Left kidney (tissue), 1 donor: ENCODE measurements at regions not wholly inside any gene's neighbourhood (a gene's known extent, or its start where the extent isn't known, plus 50 kb on each side); places are given as distances from the start of the nearest gene placed in this dataset.
"Not testable (repeated sequence)": the region's sequence is repeated elsewhere in the genome, so short reads cannot be mapped to it uniquely, and the experiment has no call there.

Source experiments
- DNase-seq: peaks from one replicate; pipeline ENCODE4 v3.0.0-alpha.2; 2013

DNA sequence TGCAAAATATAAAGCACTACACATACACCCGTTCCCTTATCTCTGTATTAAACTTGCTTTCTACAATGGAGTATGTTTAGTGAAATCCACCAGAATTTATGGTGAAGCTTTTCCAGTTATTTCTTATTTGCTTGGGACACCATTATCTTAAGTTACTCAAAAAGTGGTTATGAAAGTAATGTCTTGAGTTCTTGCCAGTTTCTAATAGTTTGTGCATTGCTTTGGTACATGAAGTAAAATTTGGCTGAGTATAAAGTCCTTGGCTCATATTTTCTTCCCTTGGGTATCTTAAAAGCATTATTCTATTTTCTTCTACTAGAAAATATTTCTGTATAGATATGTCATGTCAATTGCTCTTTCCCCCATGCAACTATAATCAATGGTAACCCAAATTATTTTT is 85.2 kb downstream of the POLR1F start:
- DNase-seq: no peak

- DNase-seq: no peak
Observed at GRCh38 chr7:19621740-19622139, 87.1 kb downstream of the POLR1F start.

DNA sequence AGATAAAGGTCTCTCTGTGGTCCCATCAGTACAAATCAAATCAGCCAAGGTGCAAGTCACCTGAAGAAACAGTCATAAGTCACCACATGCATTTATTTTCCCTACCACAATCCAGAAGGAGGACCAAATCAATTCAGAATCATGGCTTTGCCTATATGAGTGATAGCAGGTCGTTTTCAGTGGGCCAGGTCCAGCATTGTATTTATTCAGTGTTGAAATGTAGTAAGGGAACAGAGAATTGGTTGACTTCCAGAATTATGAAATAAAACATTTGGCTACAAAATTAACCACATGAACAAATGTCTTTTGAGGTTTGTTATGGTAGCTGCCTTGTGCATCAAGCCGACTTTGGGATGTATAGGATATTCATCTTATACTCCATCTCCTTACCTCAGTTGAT is 88.4 kb downstream of the POLR1F start:
- DNase-seq: no peak

DNA sequence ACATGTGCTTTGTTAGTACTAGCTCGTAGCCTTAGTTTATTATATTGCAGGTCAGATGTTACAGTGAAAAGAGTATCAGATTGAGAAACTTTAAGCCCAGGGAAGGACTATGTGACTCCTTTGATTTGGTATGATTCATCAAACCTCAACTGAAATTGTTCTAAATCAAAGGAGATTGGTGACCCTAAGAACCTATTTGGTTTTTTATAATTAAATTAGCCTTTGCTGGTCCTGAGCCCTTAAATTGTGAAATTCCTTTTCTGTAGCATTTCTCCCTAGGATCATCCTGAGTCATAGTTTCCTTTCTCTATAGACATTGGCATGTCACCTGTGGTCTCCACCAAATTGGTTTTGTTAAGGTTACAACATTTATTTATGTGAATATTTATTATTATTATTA is 89.7 kb downstream of the POLR1F start:
- no peak for DNase-seq

DNA sequence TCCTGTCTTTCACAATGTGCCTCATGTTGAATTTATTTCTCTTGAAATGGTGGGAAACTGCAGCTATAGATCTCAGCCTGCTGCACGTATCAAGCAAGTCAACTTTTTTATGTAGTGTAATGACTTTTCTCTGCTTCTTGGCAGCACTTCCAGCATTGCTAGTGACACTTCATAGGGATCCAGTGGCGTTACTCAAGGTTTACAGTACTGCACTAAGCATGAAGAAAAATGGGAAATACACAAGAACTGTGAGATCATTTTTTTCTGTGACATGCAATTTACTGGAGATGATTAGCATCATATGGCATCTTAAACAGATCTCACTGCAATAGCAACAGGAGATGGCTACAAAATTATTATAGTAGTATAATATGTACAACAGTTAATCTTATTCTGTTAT is 90.9 kb downstream of the POLR1F start:
- peak; percentile 31 for DNase-seq

GRCh38 chr7:19610194-19610943 is 98.5 kb downstream of the POLR1F start:
- no peak for DNase-seq

DNA sequence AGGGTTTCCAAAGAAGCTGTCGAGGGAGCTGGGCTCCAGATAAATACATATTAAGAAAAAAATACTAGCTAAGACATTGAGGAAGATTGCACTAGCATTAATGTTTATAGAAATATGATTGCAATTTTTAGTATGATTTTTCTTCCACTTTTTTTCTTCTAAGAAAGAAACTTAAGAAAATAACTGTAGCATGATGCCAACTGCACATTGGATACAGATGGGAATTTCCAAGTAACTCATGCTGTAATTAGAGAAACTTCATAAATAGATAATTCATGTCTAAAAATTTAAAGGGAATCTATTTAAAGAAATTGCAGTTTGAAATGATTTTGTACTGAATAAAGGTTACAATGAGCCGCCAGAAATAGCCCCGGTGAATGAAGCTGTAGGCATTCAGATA is 119.4 kb downstream of the POLR1F start:
- DNase-seq: no peak

DNA sequence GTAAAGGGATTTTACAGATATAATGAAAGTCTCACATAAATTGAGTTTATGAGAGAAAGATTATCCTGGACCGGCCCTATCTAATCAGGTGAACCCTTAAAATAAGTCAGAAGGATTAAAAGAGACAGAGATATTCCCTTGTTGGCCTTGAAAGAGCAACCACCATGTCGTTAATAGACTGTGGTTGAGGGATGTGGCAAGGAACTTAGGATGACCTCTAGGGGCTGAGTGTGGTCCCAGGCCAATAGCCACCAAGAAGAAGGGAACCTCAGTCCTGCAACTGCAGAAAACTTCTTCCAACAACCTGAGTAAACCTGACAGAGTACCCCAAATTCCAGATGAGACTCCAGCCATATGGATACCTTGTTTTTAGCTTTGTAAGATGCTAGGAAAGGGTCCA is 121.5 kb downstream of the POLR1F start:
- no peak for DNase-seq

- DNase-seq: no peak
Observed at GRCh38 chr7:19585761-19586160, 123.1 kb downstream of the POLR1F start.

DNA sequence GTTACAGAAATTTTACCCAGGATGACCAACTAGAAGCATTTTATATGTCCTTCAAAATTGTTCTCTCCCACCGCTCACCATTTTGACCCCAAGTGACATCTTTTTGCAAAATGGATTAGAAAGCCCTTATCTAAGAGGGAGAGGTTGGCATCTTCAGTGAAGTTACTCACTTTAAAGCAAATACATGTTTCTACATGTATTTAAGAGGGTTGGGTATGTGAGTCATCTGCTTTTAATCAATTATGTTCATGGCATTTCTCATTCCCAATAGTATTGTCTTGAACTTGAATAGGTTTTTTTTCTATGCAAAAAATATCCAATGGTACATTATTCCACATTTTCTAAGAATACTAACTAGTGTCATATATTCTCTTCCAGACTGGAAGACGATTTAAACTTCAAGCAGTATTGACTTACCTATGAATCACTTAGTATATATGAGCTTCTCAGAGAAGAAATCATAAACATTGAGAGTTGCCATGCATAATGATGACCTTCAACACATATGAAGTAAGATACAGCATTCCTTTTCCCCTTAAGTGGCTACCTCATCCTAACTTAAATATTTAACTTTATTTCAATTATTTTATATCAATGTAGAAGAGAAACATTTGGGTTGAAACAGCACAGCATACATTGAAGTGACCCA is 132.8 kb downstream of the POLR1F start:
- no peak for DNase-seq

DNA sequence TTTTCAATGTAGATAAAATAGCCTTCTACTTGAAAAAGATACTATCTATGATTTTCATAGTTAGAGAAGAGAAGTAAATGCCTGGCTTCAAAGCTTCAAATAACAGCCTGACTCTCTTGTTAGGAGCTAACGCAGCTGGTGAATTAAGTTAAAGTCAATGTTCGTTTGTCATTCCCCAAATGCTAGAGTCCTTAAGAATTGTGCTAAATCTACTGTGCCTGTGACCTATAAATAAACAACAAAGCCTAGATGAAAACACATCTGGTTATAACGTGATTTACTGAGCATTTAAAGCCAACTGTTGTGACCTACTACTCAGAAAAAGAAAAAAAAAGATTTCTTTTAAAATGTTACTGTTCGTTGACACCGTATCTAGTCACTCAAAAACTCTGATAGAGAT is 134.7 kb downstream of the POLR1F start:
- peak; percentile 18 for DNase-seq

DNA sequence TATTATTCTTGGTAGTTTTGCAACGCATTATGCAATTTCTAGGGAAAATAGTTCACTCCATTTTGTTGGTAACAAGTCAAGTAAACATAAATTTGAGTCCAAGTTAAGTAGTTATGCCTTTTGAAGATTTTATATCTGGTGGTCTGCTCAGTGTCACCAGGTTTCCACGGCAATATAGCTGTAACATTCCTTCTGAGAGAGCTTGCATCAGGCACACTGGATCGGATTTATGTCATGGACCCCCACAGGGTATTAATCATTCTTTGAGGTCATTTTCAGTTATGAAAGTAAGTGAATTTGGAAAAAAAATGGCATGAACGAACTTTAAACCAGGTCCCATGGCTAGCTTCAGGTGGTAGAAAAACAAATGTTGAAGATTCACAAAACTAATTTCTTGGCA is 136.3 kb downstream of the POLR1F start:
- no peak for DNase-seq

DNA sequence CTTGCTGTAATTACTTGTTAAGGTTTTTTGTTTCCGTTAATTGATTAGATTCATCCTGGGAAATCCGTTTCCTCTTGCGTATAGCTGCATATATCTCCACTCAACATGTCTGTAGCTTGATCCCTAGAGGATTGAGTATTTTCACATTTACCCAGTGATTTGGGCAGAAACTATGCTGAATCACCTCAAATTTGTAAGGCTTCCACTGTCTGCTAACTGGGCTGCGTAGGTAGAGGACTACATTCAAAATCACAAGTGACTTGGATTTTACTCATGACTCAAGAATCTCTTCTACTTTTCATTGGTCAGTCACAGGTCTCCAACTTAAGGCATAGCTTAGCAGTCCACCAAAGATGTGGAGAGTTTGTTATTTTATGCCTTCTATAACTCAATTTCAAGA is 141.8 kb downstream of the POLR1F start:
- DNase-seq: no peak

GRCh38 chr7:19565602-19566001 is 143.2 kb downstream of the POLR1F start:
- DNase-seq: no peak

DNA sequence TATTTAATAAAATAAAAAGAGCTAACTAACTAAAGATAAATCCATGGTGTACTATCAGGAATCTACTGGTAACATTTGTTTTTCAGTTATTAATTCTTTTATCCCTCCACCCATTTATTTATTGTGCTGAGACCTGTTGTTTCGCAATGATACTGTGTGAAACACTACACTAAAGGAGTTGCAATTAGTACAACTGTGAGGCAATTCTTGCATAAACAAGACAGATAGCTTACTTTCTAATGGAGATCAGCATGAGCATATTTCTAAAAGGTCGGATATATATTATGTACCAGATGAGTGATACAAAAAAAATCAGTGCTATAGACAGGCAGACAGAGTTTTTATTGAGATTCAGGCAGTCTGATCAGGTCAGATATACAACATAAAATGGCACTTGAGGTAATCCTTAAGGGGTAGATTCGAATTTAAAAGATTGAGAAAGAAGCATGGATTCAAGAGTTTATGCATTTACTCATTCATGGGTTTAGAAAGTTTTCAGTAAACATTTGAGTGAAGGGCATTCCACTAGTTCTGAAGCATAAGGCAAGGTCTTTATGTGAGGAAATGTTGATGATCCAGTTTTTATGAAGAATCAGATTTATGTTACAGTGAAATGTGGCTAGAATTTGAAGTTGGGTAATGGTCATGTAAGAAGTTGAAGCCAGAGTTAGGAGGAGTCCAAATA is 147.6 kb downstream of the POLR1F start:
- no peak for DNase-seq

DNA sequence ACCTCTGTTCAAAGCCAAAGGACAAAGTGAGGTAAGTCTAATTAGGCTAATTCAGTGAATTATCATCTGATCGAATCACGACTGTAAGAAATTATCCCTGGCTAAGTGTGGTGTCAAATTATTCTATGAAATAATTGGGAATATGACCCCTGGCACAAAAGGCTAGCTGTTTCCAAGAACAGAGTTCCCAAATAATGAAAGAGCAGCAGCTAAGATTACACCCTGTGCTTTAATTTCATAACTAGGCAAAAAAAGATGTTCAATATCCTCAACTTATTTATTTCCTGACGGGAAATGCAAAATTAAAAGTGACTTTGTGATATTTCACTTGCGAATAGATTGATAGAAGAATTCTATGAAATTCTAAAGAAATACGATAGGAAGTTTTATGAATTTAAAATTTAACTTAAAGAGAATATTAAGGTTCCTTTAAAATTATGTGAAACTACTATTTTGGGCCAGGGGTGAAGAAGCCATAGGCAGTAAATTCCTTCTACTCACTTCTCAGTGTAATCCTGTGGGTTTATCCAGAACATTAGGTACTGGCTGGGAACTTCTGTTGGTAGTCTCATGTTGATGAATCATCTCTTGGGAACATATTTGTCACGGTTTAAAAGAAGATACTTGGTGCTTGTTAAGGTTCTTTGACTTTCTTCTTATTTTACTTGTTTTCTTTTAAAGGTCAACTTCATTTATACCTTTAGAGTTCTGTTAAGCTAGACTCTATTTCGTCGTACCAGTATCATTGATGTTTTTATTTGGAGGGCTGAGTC is 148.5 kb downstream of the POLR1F start:
- DNase-seq: no peak

DNA sequence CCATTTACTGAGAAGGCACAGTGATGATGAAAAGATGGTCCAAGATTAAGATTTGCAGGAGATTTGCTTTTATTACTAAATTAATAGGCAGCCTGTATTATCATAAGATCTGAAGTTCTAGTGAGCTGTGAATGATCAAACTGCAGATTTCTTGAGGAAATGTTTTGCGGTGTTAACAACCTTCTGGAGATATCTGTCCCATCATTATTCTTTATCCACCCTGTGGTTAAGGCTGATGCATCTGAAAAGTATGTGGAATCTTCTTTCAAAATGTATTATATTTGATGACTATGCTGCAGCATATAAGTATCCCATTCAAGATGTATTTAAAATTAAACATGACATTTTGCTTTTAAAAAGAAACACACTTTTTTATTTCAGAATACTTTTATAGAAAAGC is 150.3 kb downstream of the POLR1F start:
- DNase-seq: no peak

DNA sequence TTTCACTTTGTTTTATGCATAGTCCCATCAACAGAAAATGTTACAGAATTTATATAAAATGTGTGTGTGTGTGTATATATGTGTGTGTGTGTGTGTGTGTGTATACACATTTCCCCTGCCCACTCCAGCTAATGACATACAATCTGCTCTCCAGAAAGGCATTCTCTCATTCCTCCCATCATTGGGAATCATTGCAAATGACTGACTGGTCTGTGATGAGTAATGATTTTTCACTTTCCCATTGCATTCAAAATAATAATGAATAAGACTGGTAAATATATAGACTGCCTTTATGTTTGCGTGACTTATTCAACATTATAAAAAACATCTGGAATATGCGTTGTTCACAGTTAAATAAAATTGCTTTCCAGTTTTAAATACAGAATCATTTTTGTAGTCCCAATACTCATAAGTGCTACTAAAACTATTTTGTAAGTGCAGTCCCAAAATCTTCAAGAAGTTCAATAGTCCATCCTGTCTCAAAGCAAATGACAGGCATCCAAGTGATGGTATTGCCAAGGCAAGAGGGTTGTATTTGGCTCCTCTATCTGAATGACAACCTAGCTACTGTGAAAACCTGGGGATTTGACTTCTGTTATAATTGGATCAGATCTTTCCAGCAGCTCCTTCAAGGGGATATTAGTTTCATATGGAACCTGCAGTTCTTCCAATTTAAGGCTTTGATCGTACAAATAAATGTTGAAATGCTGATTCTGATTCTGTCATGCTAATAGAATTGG is 150.9 kb downstream of the POLR1F start:
- DNase-seq: no peak

GRCh38 chr7:19554581-19554980 is 154.3 kb downstream of the POLR1F start:
- DNase-seq: no peak

GRCh38 chr7:19552576-19552975 is 156.3 kb downstream of the POLR1F start:
- DNase-seq: no peak

GRCh38 chr7:19549246-19549645 is 159.6 kb downstream of the POLR1F start:
- not testable (repeated sequence) for DNase-seq

- DNase-seq: peak; percentile 4
Observed at GRCh38 chr7:19537942-19538401, 170.9 kb downstream of the POLR1F start.
